HG03139 (cell line): ENCODE measurements at regions not wholly inside any gene's neighbourhood (a gene's known extent, or its start where the extent isn't known, plus 50 kb on each side); places are given as distances from the start of the nearest gene placed in this dataset.
A peak's percentile ranks its signal among the peaks of the same experiment; 100 is the strongest.
"Not testable (repeated sequence)": the region's sequence is repeated elsewhere in the genome, so short reads cannot be mapped to it uniquely, and the experiment has no call there.

Source experiments
- ATAC-seq: cut with Tn5 transposase; IDR thresholded peaks from one replicate; pipeline ENCODE4 v1.9.1; 2021; ENCODE audit not compliant: unreplicated experiment

DNA sequence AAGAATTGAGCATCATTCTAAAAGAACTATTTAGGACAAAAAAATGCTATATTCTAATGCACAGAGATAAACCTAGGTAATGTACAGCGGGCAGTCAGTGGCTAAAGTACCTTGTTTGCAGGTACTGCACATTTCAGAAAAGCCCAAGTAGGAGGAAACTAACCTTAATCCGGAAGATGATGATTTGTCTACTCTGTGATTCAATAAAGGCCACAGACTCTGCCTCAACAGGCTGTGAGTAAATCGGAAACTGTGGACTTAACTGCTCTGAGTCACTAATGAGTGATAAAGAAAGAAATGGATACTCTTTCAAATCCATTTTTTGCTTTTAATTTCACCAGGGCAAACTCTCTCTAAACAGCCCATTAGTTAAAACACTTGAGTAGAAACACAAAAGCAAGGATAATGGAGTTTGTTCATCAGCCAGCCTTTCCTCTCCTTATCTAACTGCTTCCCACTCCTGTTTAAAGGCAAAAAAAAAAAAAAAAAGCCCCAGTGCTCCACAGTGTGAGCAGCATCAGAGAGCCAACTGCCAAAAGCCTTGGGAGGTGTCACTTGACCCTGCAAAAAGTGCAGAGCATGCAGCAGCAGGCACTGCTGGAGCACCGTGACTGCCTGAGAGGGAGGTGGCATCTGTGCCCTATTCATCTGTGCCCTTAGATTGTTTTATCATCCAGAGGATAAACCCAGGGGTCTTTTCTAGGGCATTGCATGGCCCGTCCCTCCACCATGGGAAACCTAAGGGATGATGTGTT, 187.7 kb downstream of the SATB1 start:
- ATAC-seq = peak; percentile 75

DNA sequence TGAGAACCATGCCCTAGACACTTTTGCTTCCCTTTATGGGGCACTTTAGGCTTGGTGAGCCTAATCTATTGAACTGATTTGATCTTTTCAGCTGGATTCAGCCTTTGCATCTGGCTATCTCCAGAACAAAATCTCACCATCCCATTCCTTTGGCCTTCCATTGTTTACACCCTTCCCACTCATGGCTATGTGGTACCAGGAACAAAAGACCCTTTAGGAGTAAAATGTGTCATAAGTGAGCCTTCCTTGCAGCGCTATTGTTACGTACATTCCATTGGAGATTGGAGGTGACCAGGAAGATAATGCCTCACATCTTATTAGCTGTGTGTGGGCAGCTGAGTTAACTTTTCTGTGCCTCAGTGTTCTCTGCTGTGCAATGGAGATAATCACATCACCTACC, 188.4 kb downstream of the SATB1 start:
- ATAC-seq = no peak

DNA sequence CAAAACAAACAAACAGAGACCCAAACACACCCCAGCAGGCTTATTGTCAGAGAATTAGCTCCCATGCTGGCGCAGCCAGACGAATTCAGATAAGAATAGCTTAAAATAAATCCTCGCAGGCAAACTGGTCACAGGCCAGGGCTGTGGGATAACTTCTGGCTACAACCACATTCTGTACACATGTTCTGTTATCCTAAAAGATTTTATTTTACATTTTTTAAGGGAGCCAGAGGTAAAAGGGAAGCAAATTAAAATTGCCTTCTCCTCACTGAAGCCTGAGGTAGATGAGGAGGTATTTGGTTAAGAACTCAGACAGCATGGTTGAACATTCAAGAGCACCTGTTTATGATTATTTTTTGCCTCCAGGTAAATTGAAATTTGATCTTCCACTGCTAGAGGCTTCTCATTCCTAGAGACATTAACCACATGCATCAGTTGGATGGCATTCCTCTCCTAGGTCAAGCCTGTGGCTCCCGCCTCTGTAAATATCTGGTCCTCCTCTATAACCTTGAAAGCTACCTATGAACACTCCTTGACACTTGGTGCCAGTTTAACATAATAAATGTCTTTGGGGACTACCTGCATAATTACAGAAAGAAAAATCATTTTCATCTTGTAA, 190.3 kb downstream of the SATB1 start:
- ATAC-seq = no peak

DNA sequence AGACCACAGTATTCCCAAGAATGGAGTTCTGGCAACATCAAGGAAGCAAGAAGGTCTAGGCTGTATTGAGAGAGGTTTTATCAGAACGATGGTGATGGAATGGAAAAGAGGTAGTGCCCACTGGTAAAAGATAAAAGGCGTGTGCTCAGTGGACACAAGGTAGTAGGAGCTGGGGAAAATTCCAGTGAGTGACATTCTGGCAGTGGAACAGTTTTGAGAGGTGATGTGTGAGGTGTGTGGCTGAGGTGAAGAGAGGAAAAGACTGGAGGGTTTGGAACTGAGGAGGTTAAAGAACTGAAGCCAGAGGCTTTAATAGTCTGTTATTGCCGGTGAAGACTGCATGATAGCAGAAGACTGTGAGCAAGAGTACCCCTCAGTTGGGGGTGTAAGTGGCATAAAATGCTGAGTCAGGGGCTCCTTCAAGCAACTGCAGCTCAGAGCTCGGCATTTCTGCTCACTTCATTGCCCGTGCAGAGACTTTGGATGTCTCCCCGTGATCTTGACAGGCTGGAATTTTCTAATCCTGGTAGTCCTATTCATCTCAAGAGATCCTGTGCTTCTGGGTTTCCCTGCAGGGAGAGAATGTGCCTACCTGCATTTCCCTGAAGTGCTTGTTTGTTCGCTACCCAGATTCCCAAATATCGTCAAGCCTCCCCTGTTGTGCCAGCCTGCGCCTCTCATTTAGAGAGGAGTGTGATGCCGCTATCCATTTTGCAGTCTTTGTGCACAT, 191.0 kb downstream of the SATB1 start:
- no peak for ATAC-seq

- ATAC-seq = no peak
These were observed 192.8 kb downstream of the SATB1 start for GRCh38 chr3:18232317-18232716.

DNA sequence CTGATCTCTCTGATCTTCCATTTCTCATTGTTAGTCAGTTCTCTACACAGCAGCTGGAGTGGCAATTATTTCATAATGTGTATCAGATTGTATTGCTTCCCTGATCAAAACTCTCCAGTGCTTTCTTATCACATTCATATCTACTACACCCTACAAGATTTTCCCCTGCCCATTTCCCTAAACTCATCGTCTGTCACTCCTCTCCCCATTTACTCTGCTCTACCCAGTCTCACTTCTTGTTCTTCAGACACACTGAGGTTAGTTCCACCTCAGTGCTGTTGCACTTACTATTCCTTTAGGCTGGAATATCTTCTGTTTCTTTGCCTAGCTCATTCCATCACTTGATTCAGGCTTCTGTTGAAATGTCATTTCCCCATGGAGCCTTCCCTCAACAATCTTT, 197.1 kb downstream of the SATB1 start:
- ATAC-seq = no peak

GRCh38 chr3:18225709-18226108, 199.4 kb downstream of the SATB1 start:
- ATAC-seq = no peak

GRCh38 chr3:18224426-18224825, 200.7 kb downstream of the SATB1 start:
- ATAC-seq = no peak

DNA sequence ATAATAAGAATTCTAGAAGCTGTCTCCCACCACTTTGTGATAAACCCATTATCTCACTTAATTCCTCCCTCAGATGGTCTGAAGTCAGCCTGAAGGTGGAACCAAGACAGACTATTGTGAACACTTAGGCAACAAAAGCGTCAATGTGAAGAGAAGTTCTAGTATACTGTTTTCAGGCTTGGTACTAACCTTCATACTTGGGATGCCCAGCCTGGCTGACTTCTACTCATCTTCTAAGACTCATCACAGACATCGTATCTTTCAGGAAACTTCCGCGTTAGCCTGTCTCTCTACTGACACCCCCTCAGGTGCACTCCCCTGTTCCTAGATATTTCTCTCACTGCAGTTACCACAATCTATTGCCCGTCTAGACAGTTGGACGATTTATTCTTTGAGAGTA, 201.2 kb downstream of the SATB1 start:
- peak; percentile 24 for ATAC-seq

GRCh38 chr3:18223571-18223970, 201.6 kb downstream of the SATB1 start:
- peak; percentile 99 for ATAC-seq

GRCh38 chr3:18222686-18223085, 202.5 kb downstream of the SATB1 start:
- ATAC-seq = no peak

DNA sequence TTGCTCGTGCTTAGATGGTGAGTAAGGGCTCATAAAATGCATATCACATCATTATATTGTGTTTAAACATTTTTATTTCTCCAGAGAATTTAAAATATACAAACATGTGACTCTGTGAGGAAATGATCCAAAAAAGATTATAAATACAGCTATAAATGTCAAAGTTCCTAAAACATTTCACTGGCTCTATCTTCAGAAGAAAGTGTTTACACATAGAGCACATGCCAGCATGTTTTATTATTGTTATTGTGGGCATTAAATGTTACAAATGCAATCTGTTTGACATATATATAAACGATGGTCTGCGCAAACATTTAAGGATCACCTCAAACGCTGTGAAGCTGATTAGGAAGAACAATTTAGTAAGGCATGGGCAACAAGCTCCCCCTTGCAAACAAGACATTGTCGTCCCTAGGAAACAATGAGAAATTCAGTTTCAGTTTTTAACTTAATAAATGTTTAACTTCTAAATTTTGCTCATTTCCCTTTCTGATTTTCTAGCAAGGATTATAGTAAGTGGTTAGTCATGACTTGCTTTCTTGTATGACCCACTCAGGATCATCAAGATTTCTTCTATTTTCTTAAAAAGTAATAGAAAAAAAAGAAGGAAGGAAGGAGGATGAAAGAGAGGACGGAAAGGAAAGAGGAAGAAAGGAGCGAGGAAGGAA, 207.5 kb downstream of the SATB1 start:
- ATAC-seq = peak; percentile 51

- no peak for ATAC-seq
These were observed 208.1 kb downstream of the SATB1 start for GRCh38 chr3:18216996-18217395.

GRCh38 chr3:18215639-18216038, 209.5 kb downstream of the SATB1 start:
- no peak for ATAC-seq

GRCh38 chr3:18211116-18211515, 214.0 kb downstream of the SATB1 start:
- ATAC-seq = no peak

DNA sequence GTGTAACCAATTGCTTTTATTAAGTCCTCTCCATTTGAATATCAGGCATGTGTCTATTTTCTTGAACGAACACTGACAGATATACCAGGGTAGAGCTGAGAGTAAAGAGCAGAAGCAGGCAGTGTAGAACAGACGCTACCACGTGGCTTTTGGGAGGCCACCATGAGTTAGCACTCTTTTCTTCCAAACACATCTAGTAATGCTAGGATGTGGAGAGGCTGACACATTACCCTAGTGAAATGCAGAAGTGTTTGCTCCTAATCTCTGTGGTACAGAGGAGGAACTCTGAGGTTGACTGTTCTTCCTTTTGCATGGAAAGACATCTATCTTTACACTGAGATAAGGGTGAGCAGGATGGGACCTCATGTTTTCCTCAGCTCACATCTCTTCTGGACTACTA, 216.3 kb downstream of the SATB1 start:
- no peak for ATAC-seq

GRCh38 chr3:18208091-18208490, 217.0 kb downstream of the SATB1 start:
- ATAC-seq = no peak

GRCh38 chr3:18207226-18207625, 217.9 kb downstream of the SATB1 start:
- ATAC-seq = no peak

DNA sequence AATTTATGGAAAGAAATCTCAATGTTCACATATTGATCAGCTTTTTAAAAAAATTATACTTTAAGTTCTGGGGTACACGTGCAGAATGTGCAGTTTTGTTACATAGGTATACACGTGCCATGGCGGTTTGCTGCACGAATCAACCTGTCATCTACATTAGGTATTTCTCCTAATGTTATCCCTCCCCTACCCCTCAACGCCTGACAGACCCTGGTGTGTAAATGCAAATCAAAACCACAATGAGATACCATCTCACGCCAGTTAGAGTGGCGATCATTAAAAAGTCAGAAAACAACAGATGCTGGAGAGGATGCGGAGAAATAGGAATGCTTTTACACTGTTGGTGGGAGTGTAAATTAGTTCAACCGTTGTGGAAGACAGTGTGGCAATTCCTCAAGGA, 219.4 kb downstream of the SATB1 start:
- not testable (repeated sequence) for ATAC-seq

GRCh38 chr3:18201315-18201714, 223.8 kb downstream of the SATB1 start:
- no peak for ATAC-seq

- no peak for ATAC-seq
These were observed 225.4 kb downstream of the SATB1 start for GRCh38 chr3:18199757-18200156.

- no peak for ATAC-seq
These were observed 229.3 kb downstream of the SATB1 start for GRCh38 chr3:18195836-18196235.
